ENCODE measurements at regions not wholly inside any gene's neighbourhood (a gene's known extent, or its start where the extent isn't known, plus 50 kb on each side); places are given as distances from the start of the nearest gene placed in this dataset.

DNA sequence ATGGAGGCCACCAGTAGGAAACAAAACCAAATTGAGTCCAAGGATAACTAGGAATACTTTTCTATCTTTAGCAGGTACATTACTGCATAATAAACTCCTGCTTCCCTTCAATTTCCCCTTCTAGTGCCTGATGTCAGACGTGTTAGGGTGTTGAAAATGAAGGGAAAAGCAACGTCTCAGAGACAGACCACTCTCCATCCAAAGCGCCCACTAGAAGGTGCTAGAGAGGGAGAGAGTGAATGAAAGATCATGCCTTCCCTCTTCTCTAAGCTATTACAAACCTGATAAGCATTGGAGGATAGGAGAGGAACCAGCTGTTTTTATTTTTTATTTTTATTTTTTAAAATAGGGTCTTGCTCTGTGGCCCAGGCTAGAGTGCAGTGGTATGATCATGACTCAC is 64.1 kb downstream of the ZNF641 start:
- TF ChIP-seq, protein P1, sequence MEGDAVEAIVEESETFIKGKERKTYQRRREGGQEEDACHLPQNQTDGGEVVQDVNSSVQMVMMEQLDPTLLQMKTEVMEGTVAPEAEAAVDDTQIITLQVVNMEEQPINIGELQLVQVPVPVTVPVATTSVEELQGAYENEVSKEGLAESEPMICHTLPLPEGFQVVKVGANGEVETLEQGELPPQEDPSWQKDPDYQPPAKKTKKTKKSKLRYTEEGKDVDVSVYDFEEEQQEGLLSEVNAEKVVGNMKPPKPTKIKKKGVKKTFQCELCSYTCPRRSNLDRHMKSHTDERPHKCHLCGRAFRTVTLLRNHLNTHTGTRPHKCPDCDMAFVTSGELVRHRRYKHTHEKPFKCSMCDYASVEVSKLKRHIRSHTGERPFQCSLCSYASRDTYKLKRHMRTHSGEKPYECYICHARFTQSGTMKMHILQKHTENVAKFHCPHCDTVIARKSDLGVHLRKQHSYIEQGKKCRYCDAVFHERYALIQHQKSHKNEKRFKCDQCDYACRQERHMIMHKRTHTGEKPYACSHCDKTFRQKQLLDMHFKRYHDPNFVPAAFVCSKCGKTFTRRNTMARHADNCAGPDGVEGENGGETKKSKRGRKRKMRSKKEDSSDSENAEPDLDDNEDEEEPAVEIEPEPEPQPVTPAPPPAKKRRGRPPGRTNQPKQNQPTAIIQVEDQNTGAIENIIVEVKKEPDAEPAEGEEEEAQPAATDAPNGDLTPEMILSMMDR (IDR thresholded peaks at IDR 0.05; ENCODE audit: control insufficient read depth, extremely low read depth, insufficient read depth), result no peak
- no peak overlapping the region for H3K4me3 ChIP-seq (ENCODE audit: low read depth, low read length)
- no peak for DNase-seq (ENCODE audit: low read depth)

DNA sequence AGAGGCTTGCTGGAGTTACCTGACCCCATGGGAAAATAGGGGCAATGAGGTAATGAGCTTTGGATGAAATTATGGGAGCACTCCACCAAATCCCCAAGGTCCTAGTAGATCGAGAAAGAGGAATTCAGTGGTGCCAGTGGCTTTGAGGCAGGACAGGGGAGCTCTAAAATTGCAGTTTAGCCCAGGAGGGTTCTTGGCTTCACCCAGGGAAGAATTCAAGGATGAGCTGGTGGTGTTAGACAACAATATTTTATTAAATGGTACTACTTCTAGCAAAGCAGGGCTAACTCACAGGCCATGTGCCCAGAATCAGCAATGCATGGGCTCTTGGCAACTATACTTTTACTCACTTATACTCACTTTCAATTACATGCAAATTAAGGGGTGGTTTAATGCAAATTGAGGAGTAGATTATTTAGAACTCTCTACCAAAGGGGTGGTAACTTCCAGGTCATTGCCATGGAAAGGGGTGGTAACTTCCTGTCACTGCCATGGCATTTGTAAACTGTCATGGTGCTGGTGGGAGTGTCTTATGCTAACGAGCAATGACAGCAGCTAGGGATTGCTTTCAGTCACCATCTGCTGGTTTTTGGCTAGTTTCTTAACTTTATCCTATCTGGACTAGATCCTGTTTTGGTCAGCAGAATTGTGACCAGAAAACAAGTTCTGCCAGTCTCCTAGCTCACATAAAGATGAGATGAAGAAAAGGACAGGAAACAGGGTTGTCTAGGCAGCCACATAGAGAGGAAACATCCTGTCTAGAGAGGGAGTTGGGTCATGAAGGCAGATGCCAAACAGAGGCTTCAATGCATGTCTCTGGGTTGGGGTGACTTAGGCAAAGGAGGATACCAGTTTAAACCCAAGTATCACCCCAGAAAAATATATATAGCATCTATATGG is 64.7 kb downstream of the ZNF641 start:
- H3K4me3 ChIP-seq (ENCODE audit: low read depth, low read length), result no peak overlapping the region
- TF ChIP-seq, protein P1 (IDR thresholded peaks at IDR 0.05; ENCODE audit: control insufficient read depth, extremely low read depth, insufficient read depth), result no peak
- DNase-seq (ENCODE audit: low read depth), result peak; percentile 46

DNA sequence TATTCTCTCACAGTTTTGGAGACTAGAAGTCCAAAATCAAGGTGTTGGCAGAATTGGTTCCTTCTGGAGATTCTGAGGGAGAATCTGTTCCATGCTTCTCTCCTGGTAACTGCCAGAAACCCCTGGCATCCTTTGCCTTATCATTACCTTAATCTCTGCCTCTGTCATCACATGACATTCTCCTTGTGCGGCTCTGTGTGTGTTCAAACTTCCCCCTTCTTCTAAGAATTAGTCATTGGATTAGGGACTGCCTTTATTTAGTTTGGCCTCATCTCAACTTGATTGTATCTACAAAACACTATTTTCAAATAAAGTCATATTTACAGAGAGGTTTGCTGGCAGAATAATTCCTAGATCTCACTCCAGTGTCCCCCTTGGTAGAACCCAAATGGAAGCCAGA is 68.9 kb downstream of the ZNF641 start:
- TF ChIP-seq, protein P1 (IDR thresholded peaks at IDR 0.05; ENCODE audit: control insufficient read depth, extremely low read depth, insufficient read depth), result no peak
- no peak overlapping the region for H3K4me3 ChIP-seq (ENCODE audit: low read depth, low read length)
- peak; percentile 32 for DNase-seq (ENCODE audit: low read depth)

DNA sequence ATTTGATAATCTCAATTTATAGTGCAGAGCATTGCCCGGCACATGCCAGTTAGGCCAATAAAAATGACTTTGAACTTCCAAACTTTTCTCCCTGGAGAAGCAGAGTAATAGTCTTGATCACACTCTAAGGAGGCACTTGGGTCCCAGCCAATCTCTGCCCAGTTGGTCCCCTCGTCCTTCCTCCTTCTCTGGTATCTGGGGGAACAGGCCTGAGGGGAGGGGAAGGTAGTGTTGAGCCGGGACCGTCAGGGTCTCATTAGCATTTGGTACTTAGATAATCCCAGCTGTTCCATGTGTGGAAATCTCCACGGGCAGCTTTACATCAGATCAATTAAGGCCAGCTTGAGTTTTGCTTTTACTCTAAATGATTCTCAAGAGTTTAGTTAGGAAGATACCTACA is 70.1 kb downstream of the ZNF641 start:
- TF ChIP-seq, protein P1 (IDR thresholded peaks at IDR 0.05; ENCODE audit: control insufficient read depth, extremely low read depth, insufficient read depth), result no peak
- no peak for DNase-seq (ENCODE audit: low read depth)
- no peak overlapping the region for H3K4me3 ChIP-seq (ENCODE audit: low read depth, low read length)

DNA sequence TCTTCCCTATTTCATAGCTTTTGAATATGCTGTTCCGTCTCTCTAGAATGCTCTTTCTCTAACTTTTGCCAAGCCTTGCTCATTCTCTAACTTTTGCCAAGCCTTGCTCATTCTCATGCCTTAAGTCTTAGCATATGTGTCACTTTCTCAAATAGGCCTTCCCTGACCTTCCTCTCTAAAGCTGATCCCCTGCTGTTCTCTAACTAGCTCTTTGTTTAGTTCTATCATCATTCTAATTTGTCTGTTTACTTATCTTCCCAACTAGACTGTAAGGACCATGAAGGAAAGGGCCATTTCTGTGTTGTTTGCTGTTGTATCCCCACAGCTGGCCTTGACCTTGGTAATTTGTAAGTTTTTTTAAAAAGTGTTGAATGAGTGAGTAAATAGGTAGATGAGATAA is 71.1 kb downstream of the ZNF641 start:
- DNase-seq (ENCODE audit: low read depth), result no peak
- no peak overlapping the region for H3K4me3 ChIP-seq (ENCODE audit: low read depth, low read length)
- TF ChIP-seq, protein P1 (IDR thresholded peaks at IDR 0.05; ENCODE audit: control insufficient read depth, extremely low read depth, insufficient read depth), result no peak

DNA sequence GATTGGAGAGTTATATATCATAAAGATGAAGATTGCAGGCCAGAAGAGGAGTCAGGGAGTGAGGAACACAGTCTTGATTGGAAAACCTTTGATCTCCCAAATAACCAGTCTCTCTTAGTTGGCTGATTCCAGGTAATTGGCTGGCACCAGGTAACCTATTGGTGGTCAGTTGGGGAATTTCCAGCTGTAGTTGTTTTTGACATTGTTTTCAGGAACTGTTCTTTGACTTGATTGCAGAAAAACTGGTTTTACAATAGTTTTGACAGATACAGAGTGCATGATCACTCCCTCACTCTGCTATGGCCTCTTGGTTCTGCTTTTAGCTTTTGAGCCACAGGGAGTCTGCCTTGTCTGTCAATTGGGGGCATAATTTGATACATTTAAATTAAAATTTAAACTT is 71.6 kb downstream of the ZNF641 start:
- no peak overlapping the region for H3K4me3 ChIP-seq (ENCODE audit: low read depth, low read length)
- no peak for DNase-seq (ENCODE audit: low read depth)
- TF ChIP-seq, protein P1 (IDR thresholded peaks at IDR 0.05; ENCODE audit: control insufficient read depth, extremely low read depth, insufficient read depth), result no peak

DNA sequence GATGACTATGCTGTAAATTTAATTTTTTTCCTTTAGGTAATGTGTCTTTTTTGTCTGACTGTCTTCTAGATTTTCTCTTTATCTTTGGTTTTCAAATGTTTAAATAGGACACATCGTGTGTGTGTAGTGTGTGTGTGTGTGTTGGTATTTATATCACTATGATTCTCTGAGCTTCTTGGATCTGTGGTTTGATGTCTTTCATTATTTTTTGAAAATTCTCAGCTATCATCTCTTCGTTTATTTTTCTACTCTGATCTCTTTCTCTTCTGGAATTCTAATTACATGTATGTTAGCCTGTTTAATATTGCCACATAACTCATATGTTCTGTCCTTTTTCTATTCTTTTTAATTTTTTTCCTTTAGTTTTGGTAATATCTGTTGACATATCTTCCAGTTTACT is 73.5 kb upstream of the OR10AD1 start:
- TF ChIP-seq, protein P1 (IDR thresholded peaks at IDR 0.05; ENCODE audit: control insufficient read depth, extremely low read depth, insufficient read depth), result no peak
- no peak for DNase-seq (ENCODE audit: low read depth)
- no peak overlapping the region for H3K4me3 ChIP-seq (ENCODE audit: low read depth, low read length)
